ENCODE measurements at regions not wholly inside any gene's neighbourhood (a gene's known extent, or its start where the extent isn't known, plus 50 kb on each side); places are given as distances from the start of the nearest gene placed in this dataset.

GRCh38 chr18:61272793-61273192 is 60.4 kb upstream of the CDH20 start:
- intact Hi-C loops (cut with DNase I) = no loop called here
- no peaks in the 10 kb centered on the region for H3K27me3 ChIP-seq
- no peak overlapping the region for H3K4me3 ChIP-seq
- TF ChIP-seq POLR2AphosphoS5 (IDR thresholded peaks at IDR 0.05; ENCODE audit: insufficient read depth in 1 of 2, low read depth in 1 of 2) (no peak), CTCF (IDR thresholded peaks at IDR 0.05) (no peak), POLR2A (IDR thresholded peaks at IDR 0.05) (no peak)
- no peaks in the 10 kb centered on the region for H3K4me1 ChIP-seq
- DNase-seq (ENCODE audit: extremely low spot score in 2 of 2) = no peak
- H3K36me3 ChIP-seq = no peaks in the 10 kb centered on the region
- H3K9me3 ChIP-seq = no peaks in the 10 kb centered on the region
- no peak overlapping the region for H3K27ac ChIP-seq

DNA sequence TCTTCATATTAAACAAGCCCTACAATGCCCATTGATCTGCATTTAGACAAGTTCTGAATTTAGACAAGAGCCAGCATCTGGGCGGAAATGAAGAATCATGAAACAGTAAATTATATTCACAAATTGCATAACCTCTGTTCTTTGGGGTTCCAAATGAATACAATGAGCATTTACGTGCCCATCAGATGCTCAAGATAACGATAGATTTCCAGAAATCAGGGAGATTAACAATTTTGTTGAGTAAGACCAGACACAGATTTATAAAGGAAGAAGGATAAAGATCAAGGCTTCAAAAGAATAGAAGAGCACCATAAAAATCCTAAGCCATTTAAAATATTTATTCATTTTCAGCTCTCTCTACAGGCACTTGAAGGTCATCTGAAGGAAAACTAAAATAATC is 59.7 kb upstream of the CDH20 start:
- Histone ChIP-seq H3K9me3 (no peaks in the 10 kb centered on the region), H3K27me3 (no peaks in the 10 kb centered on the region), H3K27ac (no peak overlapping the region), H3K4me3 (no peak overlapping the region), H3K4me1 (no peaks in the 10 kb centered on the region), H3K36me3 (no peaks in the 10 kb centered on the region)
- intact Hi-C loops (cut with DNase I) = no loop called here
- TF ChIP-seq POLR2AphosphoS5 (IDR thresholded peaks at IDR 0.05; ENCODE audit: insufficient read depth in 1 of 2, low read depth in 1 of 2) (no peak), POLR2A (IDR thresholded peaks at IDR 0.05) (no peak), CTCF (IDR thresholded peaks at IDR 0.05) (no peak)
- DNase-seq (ENCODE audit: extremely low spot score in 2 of 2) = no peak

- H3K9me3 ChIP-seq = no peaks in the 10 kb centered on the region
- H3K36me3 ChIP-seq = no peaks in the 10 kb centered on the region
- DNase-seq (ENCODE audit: extremely low spot score in 2 of 2) = no peak
- H3K4me1 ChIP-seq = no peaks in the 10 kb centered on the region
- no peaks in the 10 kb centered on the region for H3K27me3 ChIP-seq
- intact Hi-C loops (cut with DNase I) = no loop called here
- no peak overlapping the region for H3K27ac ChIP-seq
- no peak overlapping the region for H3K4me3 ChIP-seq
- TF ChIP-seq CTCF (IDR thresholded peaks at IDR 0.05) = no peak
Observed at GRCh38 chr18:61274416-61274960, 58.7 kb upstream of the CDH20 start.

DNA sequence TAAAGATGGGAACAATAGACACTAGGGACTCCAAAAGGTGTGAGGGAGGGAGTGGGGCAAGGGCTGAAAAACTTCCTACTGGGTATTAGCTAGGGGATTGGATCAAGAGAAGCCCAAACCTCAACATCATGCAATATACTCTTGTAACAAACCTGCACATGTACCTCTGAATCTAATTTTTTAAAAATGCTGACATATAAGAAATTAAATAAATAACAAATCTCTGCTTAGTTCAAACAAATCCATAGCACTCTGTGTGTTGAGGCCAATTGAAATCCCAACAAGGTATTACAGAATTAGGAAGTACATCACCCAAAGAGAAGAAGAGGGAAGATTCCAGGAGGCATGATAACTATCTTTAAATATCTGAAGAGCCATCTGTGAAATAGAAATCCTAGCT is 55.4 kb upstream of the CDH20 start:
- Histone ChIP-seq H3K36me3 (no peaks in the 10 kb centered on the region), H3K27me3 (no peaks in the 10 kb centered on the region), H3K4me3 (no peak overlapping the region), H3K4me1 (no peaks in the 10 kb centered on the region), H3K9me3 (no peaks in the 10 kb centered on the region), H3K27ac (no peak overlapping the region)
- TF ChIP-seq CTCF (IDR thresholded peaks at IDR 0.05) (no peak), POLR2AphosphoS5 (IDR thresholded peaks at IDR 0.05; ENCODE audit: insufficient read depth in 1 of 2, low read depth in 1 of 2) (no peak), POLR2A (IDR thresholded peaks at IDR 0.05) (no peak)
- no peak for DNase-seq (ENCODE audit: extremely low spot score in 2 of 2)
- intact Hi-C loops (cut with DNase I) = no loop called here

DNA sequence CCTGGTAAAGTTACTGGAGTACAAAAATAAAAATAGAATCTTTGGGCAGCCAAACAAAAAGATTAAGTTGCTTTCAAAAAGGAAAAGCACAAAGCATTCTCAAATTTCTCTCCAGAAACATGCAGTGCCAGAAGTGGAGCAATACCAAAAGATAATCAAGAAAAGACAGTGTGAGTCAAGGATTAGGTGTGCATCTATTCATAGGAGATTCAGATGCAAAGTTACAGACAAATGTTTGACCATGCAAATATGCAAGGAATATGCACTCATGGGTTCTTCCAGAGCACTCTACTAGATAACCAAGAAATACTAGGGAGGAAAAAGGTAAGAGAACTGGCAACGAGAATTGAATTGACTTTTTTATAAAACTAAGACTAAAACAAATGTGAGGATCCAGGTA is 51.8 kb upstream of the CDH20 start:
- Histone ChIP-seq H3K27me3 (no peaks in the 10 kb centered on the region), H3K4me1 (no peaks in the 10 kb centered on the region), H3K27ac (no peak overlapping the region), H3K4me3 (no peak overlapping the region), H3K9me3 (no peaks in the 10 kb centered on the region), H3K36me3 (no peaks in the 10 kb centered on the region)
- intact Hi-C loops (cut with DNase I) = no loop called here
- TF ChIP-seq CTCF (IDR thresholded peaks at IDR 0.05) (no peak), POLR2AphosphoS5 (IDR thresholded peaks at IDR 0.05; ENCODE audit: insufficient read depth in 1 of 2, low read depth in 1 of 2) (no peak)
- DNase-seq (ENCODE audit: extremely low spot score in 2 of 2) = no peak
